Body of pancreas (tissue), 4 donors: ENCODE measurements at regions not wholly inside any gene's neighbourhood (a gene's known extent, or its start where the extent isn't known, plus 50 kb on each side); places are given as distances from the start of the nearest gene placed in this dataset.

Source experiments
- ATAC-seq: fragments of 150-250 bp; one replicate; pipeline ENCODE4 v1.9.1; 2016
- DNase-seq, 4 donors: peaks; one replicate each; pipeline ENCODE4 v3.0.0-alpha.2; 2019
- H3K27ac ChIP-seq, 4 donors: fragments of 200-600 bp; sonication (generic); 1 replicate in 3 of 4; 2 replicates in 1 of 4; pipeline versions ENCODE4 v1.5.1 to v1.6.1; 2016 to 2019; ENCODE audit warnings: mild to moderate bottlenecking in 1 of 4, mixed read lengths in 1 of 4, moderate library complexity in 1 of 4
- H3K27me3 ChIP-seq, 2 donors: fragments of 200-600 bp; sonication (generic); one replicate each; pipeline ENCODE4 v1.6.0; 2016; ENCODE audit warnings: mild to moderate bottlenecking in 1 of 2
- H3K36me3 ChIP-seq, 2 donors: fragments of 200-600 bp; sonication (generic); replicated peaks in 1 of 2; 2 replicates each; pipeline ENCODE4 v1.5.1; 2016; ENCODE audit warnings: low read depth in 2 of 2; ENCODE audit not compliant: insufficient read depth in 1 of 2
- H3K4me1 ChIP-seq: fragments of 200-600 bp; sonication (generic); one replicate; pipeline ENCODE4 v1.6.0; 2016
- H3K4me3 ChIP-seq, 2 donors: fragments of 200-600 bp; sonication (generic); 1 replicate in 1 of 2; 2 replicates in 1 of 2; pipeline ENCODE4 v1.5.1; 2016 to 2019
- H3K9me3 ChIP-seq, 3 donors: fragments of 200-600 bp; sonication (generic); 1 replicate in 2 of 3; 2 replicates in 1 of 3; pipeline ENCODE4 v1.5.1; 2016
- POLR2A ChIP-seq, 3 donors: fragments of 450-650 bp; IDR thresholded peaks; one replicate each; pipeline ENCODE4 v1.6.1; 2016; ENCODE audit warnings: antibody characterized with exemption in 3 of 3, mild to moderate bottlenecking in 2 of 3
- WGBS, 2 donors: methylation state at CpG; one replicate each; pipeline ENCODE4 v1.1.5; 2017; 5-methylcytosine and 5-hydroxymethylcytosine counted together
- intact Hi-C: fragments of 100-400 bp; cut with DNase I; formaldehyde crosslinking; loops from one replicate; pipeline ENCODE4 v1.15.1; 2023
- TF ChIP-seq, protein P1 (sequence below), 7 experiments: fragments of 450-650 bp in 4 of 7; fragments of 200-600 bp in 3 of 7; sonication (generic) in 3 of 7; IDR thresholded peaks; one replicate each; pipeline ENCODE4 v1.5.1; 2016 to 2019; ENCODE audit warnings: antibody characterized with exemption in 7 of 7

DNA sequence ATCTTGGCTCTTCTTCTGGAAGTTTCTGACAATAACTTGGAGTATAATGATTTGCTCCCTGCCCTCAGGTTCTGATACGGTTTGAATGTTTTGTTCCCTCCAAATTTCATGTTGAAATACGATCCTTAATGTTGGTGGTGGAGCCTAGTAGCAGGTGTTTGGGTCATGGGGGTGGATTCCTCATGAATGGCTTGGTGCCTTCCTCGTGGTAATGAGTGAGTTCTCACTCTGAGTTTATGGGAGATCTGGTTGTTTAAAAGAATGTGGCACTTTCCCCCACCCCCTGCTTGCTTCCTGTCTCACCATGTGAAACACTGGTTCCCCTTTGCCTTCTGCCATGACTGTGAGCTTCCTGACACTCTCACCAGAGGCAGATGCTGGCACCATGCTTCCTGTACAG lies 103.0 kb upstream of the OSMR start:
- Histone ChIP-seq H3K4me3 (no peak overlapping the region), H3K27ac (no peak overlapping the region), H3K27me3 (no peaks in the 10 kb centered on the region), H3K36me3 (no peaks in the 10 kb centered on the region), H3K4me1 (no peaks in the 10 kb centered on the region), H3K9me3 (no peaks in the 10 kb centered on the region)
- no peak for TF ChIP-seq POLR2A (IDR thresholded peaks at IDR 0.05)
- TF ChIP-seq, protein P1, sequence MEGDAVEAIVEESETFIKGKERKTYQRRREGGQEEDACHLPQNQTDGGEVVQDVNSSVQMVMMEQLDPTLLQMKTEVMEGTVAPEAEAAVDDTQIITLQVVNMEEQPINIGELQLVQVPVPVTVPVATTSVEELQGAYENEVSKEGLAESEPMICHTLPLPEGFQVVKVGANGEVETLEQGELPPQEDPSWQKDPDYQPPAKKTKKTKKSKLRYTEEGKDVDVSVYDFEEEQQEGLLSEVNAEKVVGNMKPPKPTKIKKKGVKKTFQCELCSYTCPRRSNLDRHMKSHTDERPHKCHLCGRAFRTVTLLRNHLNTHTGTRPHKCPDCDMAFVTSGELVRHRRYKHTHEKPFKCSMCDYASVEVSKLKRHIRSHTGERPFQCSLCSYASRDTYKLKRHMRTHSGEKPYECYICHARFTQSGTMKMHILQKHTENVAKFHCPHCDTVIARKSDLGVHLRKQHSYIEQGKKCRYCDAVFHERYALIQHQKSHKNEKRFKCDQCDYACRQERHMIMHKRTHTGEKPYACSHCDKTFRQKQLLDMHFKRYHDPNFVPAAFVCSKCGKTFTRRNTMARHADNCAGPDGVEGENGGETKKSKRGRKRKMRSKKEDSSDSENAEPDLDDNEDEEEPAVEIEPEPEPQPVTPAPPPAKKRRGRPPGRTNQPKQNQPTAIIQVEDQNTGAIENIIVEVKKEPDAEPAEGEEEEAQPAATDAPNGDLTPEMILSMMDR (IDR thresholded peaks at IDR 0.05) = no peak
- intact Hi-C loops = no loop called here
- ATAC-seq = no peak
- no peak for DNase-seq
- 57 to 65% methylated on average over 3 of the region's 3 CpGs for WGBS, 2 donors

DNA sequence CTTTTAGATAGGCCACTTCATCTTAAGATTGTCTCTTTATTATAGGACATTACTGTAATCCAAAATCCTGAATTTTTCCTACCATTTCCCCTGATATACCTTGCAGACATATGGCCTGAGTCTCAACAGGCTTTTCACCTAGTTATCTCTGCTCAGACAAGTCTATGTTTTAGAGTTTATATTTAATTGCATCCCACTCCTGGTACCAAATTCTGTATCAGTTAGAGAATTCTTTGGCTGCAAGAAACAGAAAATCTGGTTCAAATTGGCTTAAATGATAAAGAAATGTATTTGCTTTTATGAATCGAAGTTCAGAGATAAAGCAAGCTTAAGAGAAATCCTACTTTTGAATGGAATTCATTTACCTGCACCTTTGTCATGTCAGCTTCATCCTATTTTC lies 102.2 kb upstream of the OSMR start:
- no peaks in the 10 kb centered on the region for H3K9me3 ChIP-seq
- TF ChIP-seq, protein P1 (IDR thresholded peaks at IDR 0.05) = no peak
- TF ChIP-seq POLR2A (IDR thresholded peaks at IDR 0.05) = no peak
- intact Hi-C loops = no loop called here
- no peak overlapping the region for H3K27ac ChIP-seq
- no peaks in the 10 kb centered on the region for H3K27me3 ChIP-seq
- no peak overlapping the region for H3K4me3 ChIP-seq
- ATAC-seq = no peak
- WGBS, 2 donors = 37 to 51% methylated on average over 1 of the region's 1 CpG
- no peak for DNase-seq
- no peaks in the 10 kb centered on the region for H3K4me1 ChIP-seq
- no peaks in the 10 kb centered on the region for H3K36me3 ChIP-seq

- 72 to 77% methylated on average over 6 of the region's 6 CpGs for WGBS, 2 donors
Measured at GRCh38 chr5:38745836-38746732, 99.7 kb upstream of the OSMR start.

DNA sequence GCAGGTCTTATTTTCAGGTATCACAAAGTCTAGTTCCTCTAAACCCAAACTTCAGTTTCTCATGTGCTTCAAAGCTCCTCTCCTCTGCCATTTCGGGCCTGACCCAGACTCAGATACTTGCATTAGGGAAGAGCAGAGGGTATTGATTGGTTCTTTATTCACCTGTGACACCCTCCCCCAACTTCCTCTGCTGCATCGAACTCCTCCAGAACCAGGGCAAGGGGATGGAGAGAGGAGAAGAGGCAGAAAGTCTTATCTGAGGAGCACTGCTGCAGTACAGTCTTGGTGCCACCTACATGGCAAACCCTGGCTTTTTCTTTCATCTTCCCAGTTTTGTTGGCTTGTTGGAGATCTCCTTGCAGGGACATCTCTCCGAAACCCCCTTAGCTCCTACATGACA lies 96.0 kb upstream of the OSMR start:
- no peaks in the 10 kb centered on the region for H3K36me3 ChIP-seq
- H3K4me1 ChIP-seq = no peaks in the 10 kb centered on the region
- WGBS, 2 donors = 74 to 75% methylated on average over 3 of the region's 3 CpGs
- no peak for ATAC-seq
- no peak for DNase-seq
- no peaks in the 10 kb centered on the region for H3K27me3 ChIP-seq
- H3K27ac ChIP-seq = no peak overlapping the region
- no peak for TF ChIP-seq POLR2A (IDR thresholded peaks at IDR 0.05)
- TF ChIP-seq, protein P1 (IDR thresholded peaks at IDR 0.05) = no peak
- no peaks in the 10 kb centered on the region for H3K9me3 ChIP-seq
- H3K4me3 ChIP-seq = no peak overlapping the region
- intact Hi-C loops = no loop called here

More at GRCh38 chr5:38745836-38746732, 99.7 kb upstream of the OSMR start:
- Histone ChIP-seq H3K27me3 (no peaks in the 10 kb centered on the region), H3K4me3 (no peak overlapping the region), H3K36me3 (no peaks in the 10 kb centered on the region), H3K27ac (no peak overlapping the region), H3K9me3 (no peaks in the 10 kb centered on the region), H3K4me1 (no peaks in the 10 kb centered on the region)
- ATAC-seq (no peak), DNase-seq (no peak)
- TF ChIP-seq POLR2A (IDR thresholded peaks at IDR 0.05) = no peak
- TF ChIP-seq, protein P1 (IDR thresholded peaks at IDR 0.05) = no peak
- intact Hi-C loops = no loop called here

DNA sequence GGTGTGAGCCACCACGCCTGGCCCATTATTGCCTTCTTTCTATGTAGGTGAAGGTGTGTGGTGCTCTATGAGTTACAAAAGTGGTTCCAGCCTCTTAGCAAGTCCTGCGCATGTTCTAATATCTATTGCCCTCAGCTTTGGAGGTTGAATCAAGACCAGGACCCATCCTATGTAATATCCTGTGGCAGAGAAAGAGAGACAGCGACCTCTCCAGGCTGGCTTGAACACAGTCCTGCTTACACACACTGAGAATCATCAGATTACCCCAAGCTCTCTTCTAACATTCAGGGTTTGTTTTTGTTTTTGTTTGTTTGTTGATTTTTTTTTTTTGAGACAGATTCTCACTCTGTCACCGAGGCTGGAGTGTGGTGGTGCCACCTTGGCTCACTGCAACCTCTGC lies 94.7 kb upstream of the OSMR start:
- WGBS, 2 donors = 59 to 61% methylated on average over 4 of the region's 4 CpGs
- intact Hi-C loops = no loop called here
- TF ChIP-seq, protein P1 (IDR thresholded peaks at IDR 0.05) = no peak
- TF ChIP-seq POLR2A (IDR thresholded peaks at IDR 0.05) = no peak

More for the DNA sequence above, 94.7 kb upstream of the OSMR start:
- Histone ChIP-seq H3K27me3 (no peaks in the 10 kb centered on the region), H3K9me3 (no peaks in the 10 kb centered on the region), H3K4me3 (no peak overlapping the region), H3K36me3 (no peaks in the 10 kb centered on the region), H3K27ac (no peak overlapping the region), H3K4me1 (no peaks in the 10 kb centered on the region)
- ATAC-seq (no peak), DNase-seq (no peak)
